ENCODE measurements at regions not wholly inside any gene's neighbourhood (a gene's known extent, or its start where the extent isn't known, plus 50 kb on each side); places are given as distances from the start of the nearest gene placed in this dataset.

DNA sequence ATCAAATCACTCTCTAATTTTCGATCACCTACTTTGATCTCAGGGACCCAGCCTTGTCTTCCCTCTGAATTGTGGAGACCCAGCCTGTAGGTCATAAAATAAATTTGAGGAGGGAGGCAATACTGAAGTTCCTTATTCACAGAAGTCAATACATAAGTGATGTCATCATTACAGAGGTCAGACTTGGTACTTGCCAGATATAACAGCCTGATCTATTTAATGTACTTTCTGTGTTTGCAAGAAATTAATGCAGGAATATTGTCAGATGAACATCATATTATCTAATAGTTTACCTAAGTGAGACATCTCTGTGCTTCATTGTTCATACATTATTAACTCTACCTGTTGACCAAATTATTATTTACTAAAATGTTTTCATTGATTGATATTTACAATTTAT lies 105.6 kb downstream of the GPAM start:
- H3K4me3 ChIP-seq: no peak overlapping the region
- H3K27ac ChIP-seq: no peak overlapping the region
- TF ChIP-seq, protein P1, sequence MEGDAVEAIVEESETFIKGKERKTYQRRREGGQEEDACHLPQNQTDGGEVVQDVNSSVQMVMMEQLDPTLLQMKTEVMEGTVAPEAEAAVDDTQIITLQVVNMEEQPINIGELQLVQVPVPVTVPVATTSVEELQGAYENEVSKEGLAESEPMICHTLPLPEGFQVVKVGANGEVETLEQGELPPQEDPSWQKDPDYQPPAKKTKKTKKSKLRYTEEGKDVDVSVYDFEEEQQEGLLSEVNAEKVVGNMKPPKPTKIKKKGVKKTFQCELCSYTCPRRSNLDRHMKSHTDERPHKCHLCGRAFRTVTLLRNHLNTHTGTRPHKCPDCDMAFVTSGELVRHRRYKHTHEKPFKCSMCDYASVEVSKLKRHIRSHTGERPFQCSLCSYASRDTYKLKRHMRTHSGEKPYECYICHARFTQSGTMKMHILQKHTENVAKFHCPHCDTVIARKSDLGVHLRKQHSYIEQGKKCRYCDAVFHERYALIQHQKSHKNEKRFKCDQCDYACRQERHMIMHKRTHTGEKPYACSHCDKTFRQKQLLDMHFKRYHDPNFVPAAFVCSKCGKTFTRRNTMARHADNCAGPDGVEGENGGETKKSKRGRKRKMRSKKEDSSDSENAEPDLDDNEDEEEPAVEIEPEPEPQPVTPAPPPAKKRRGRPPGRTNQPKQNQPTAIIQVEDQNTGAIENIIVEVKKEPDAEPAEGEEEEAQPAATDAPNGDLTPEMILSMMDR (IDR thresholded peaks at IDR 0.05): no peak
- no peak for DNase-seq (ENCODE audit: low spot score)

DNA sequence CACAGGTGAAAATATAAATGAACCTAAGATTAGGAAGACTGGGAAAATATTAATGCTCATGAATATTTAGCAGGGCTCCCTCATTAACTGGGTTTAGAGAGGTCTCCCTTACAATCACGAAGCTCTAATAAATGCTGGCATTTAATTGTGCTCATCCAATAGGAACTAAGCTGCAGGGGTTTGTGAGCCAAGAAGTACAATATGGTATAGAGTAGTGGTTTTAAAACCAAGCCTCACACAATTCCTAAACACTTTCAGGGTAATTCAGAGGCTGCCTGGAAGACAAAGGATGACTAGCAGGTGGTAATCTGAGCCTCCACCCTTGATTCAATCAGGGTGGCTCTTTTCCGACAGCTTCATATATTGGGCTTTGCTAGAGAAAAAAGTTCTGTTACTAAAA lies 103.3 kb downstream of the GPAM start:
- TF ChIP-seq, protein P1 (IDR thresholded peaks at IDR 0.05): no peak
- no peak for DNase-seq (ENCODE audit: low spot score)
- Histone ChIP-seq H3K4me3 (no peak overlapping the region), H3K27ac (no peak overlapping the region)

DNA sequence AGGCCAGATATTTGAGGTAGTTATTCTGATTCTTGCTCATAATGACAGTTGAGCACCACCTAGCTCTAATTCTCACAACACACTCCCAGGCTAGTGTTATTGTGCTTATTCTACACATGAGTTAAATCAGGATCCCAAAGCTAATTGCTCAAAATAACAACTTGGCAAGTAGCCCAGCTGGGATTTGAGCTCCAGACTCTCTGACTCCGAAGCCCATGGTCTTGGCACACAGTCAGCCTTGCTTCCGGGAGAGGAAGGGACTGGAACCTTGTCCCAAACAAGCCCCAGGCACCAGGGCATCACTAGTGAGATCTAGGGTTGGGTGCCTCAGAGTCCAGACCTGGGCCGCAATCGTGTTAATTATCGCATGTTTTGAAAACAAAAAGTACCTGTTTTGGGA lies 101.4 kb downstream of the GPAM start:
- DNase-seq (ENCODE audit: low spot score): no peak

DNA sequence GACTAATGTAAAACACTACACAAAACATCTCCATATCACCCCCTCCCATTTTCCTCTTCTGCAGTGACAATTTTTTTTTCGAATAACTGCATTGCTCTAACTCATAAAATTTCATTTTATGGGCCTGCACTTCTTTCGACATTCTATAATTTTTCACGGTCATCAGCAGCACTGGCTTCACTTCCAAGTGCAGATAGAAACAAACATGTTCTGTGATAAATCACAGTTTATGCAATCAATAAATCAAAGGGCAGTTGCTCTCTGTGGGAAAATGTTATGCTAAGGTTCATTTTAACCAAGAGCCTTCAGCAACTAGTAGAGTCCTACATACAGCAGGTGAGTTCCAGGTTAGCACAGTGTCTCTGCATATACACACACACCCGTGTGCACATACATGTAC lies 100.1 kb downstream of the GPAM start:
- no peak overlapping the region for H3K27ac ChIP-seq
- TF ChIP-seq, protein P1 (IDR thresholded peaks at IDR 0.05): no peak
- H3K4me3 ChIP-seq: no peak overlapping the region
- no peak for DNase-seq (ENCODE audit: low spot score)

More for the DNA sequence above, 101.4 kb downstream of the GPAM start:
- Histone ChIP-seq H3K4me3 (no peak overlapping the region), H3K27ac (no peak overlapping the region)
- TF ChIP-seq, protein P1 (IDR thresholded peaks at IDR 0.05): no peak

DNA sequence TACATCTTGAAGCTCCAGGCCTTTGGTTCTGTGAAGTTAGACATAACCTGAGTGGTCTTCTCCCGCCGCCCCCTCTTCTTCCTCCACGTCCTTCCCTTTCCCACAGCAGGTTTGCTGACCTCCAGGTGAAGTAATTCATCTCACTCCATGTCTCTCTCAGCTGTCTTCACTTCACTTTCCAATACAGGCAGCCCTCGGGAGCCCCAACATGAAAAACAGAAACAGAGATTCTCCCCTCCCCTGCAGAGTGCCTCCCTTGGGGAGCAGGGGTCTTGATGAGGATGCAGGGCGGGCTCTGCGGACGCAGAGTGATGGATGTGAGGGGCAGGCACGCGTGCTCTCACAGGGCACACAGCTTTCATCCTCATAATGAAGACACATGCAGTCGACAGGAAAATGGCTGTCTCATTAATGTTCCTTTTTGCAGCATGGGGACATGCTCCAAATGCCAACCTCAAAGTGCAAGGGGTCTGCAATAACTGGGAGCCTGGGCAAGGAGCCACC lies 95.6 kb downstream of the GPAM start:
- TF ChIP-seq, protein P1 (IDR thresholded peaks at IDR 0.05): no peak
- DNase-seq (ENCODE audit: low spot score): peak; percentile 59
- no peak overlapping the region for H3K4me3 ChIP-seq
- no peak overlapping the region for H3K27ac ChIP-seq

DNA sequence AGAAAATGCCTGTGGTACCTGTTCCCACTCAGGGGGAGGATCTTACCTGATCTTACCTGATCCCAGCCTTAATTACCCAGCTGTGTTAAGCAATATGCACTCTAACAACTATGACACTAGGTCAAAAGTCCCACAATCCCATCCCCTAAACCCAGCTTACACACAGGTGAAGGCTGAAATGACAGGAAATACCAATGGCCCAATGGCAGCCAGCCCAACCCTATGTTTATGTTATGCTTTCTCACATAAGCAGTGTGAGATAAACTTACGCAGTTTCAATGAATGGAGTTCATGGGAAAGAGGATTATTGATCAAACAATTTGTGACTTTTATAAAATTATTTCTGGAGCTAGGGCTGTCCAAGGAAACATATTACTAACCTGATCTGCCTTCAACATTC lies 91.9 kb downstream of the GPAM start:
- DNase-seq (ENCODE audit: low spot score): no peak
- H3K4me3 ChIP-seq: no peak overlapping the region
- TF ChIP-seq, protein P1 (IDR thresholded peaks at IDR 0.05): no peak
- H3K27ac ChIP-seq: no peak overlapping the region

DNA sequence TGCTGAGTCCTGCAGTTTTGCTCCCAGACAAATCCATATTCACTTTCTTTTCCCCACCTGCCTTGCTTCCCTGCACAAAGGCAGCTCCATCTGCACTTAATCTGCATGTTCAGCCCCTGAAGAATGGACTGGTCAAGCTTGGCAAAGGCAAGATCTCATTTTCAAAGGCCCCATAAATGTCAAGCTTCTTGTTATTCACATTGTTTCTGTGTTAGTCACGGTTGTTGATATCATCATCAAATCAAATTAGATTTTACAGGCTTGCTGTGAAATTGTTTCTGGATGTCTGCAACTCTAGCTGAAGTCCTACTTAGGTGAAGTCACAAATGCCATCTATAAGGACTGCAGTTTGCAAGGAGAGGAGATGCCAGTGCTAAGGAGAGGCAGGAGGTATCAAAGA lies 91.0 kb downstream of the GPAM start:
- no peak overlapping the region for H3K4me3 ChIP-seq
- TF ChIP-seq, protein P1 (IDR thresholded peaks at IDR 0.05): no peak
- no peak for DNase-seq (ENCODE audit: low spot score)
- H3K27ac ChIP-seq: no peak overlapping the region
